ENCODE measurements at regions not wholly inside any gene's neighbourhood (a gene's known extent, or its start where the extent isn't known, plus 50 kb on each side); places are given as distances from the start of the nearest gene placed in this dataset.

DNA sequence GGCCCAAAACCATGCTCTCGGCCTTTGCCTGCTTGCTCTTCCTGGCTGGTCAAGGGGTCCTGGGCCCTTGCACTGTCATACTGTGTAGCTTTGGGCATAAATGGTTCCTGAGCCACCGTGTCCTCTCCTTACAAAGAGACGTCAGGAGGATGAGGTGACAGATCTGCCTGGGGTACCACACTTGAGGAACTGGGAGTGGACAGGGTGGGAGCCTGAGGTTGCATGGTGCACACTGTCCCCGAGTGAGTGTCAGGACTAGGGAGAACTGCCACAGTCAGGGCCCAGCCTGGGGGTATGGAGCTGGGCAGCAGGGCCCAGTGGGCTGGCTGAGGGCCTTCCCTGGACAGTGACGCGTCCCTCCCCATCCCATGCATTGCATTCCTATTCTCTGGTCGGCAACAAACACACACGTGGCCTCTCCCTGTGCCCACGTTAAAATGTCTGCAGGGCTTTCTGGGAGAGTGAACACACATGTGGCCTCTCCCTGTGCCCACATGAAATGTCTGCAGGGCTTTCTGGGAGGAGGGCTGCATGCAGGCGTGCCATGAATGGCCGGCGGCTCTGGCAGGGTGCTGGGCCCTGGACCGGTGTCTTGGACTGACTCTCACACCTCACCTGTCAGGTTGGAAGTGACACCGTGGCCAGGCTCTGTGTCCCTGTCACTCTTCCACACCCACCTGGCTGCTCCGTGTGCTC is 122.1 kb upstream of the COL5A1 start:
- Histone ChIP-seq H3K4me3 (replicated peaks; ENCODE audit: insufficient read depth, low read length) (no peak overlapping the region), H3K27ac (replicated peaks) (no peak overlapping the region), H3K27me3 (ENCODE audit: insufficient read depth, poor library complexity, severe bottlenecking) (no peaks in the 10 kb centered on the region)
- TF ChIP-seq SPI1 (IDR thresholded peaks at IDR 0.05; ENCODE audit: borderline replicate concordance, low read depth) (no peak), REST (IDR thresholded peaks at IDR 0.05; ENCODE audit: insufficient replicate concordance, low read depth) (no peak), GABPA (IDR thresholded peaks at IDR 0.05; ENCODE audit: low read depth) (no peak)
- TF ChIP-seq, protein P1, sequence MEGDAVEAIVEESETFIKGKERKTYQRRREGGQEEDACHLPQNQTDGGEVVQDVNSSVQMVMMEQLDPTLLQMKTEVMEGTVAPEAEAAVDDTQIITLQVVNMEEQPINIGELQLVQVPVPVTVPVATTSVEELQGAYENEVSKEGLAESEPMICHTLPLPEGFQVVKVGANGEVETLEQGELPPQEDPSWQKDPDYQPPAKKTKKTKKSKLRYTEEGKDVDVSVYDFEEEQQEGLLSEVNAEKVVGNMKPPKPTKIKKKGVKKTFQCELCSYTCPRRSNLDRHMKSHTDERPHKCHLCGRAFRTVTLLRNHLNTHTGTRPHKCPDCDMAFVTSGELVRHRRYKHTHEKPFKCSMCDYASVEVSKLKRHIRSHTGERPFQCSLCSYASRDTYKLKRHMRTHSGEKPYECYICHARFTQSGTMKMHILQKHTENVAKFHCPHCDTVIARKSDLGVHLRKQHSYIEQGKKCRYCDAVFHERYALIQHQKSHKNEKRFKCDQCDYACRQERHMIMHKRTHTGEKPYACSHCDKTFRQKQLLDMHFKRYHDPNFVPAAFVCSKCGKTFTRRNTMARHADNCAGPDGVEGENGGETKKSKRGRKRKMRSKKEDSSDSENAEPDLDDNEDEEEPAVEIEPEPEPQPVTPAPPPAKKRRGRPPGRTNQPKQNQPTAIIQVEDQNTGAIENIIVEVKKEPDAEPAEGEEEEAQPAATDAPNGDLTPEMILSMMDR (IDR thresholded peaks at IDR 0.05; ENCODE audit: insufficient read depth, low read length): no peak
- DNase-seq (ENCODE audit: low read depth in 1 of 2, low spot score in 1 of 2): no peak

DNA sequence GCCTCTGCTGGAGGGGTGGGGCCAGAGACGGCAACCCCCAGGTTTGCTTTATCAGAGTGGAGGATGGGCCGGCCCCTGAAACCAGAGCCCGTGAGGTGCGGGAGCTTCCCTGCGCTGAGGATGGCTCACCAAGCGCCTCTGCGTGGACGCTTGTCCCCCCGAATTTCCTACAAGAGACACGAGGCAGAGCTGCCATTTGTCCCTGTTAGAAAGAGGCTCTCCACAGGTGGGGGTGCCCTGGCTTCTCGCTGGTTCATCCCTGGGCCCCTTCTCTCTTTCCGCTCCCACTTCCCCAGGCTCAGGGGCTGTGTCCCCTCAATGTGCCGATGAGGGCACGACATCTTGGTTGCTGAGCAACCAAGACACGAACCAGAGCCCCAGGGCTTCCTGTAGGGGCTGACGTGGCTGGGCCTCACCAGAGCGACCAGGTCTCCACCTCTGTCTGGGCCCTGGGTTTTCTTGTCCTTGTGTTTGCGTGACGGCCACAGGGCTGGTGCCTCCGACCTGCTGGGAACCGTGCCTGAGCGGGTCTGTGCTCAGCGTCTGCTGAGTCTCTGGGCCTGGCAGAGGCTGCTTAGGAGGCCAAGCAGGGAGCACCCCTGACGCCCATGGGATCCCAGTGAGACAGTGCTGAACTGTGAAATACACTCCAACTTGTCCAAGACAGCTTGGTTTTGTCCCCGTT is 119.6 kb upstream of the COL5A1 start:
- no peaks in the 10 kb centered on the region for H3K27me3 ChIP-seq (ENCODE audit: insufficient read depth, poor library complexity, severe bottlenecking)
- no peak for DNase-seq (ENCODE audit: low read depth in 1 of 2, low spot score in 1 of 2)
- TF ChIP-seq POLR2AphosphoS5 (IDR thresholded peaks at IDR 0.05; ENCODE audit: low read depth): no peak
- no peak for TF ChIP-seq SPI1 (IDR thresholded peaks at IDR 0.05; ENCODE audit: borderline replicate concordance, low read depth)
- no peak overlapping the region for H3K27ac ChIP-seq (replicated peaks)
- no peak overlapping the region for H3K4me3 ChIP-seq (replicated peaks; ENCODE audit: insufficient read depth, low read length)

DNA sequence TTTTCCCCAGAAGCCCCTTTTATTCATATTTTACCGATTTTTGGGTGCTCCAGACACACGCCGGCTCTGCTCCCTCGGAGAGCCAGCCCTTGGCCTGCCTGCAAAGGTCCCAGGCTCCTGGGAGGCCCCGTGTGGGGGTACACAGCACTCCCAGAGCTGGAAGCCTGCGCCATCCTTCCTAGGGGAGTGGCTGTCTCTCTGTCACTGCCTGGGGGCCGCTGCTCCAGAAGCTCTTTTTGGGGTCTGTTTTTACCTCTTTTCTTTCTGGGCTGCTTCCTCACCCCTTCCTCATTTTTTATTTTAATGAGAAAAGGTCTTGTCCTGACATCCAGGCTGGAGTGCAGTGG is 119.1 kb upstream of the COL5A1 start:
- H3K4me3 ChIP-seq (replicated peaks; ENCODE audit: insufficient read depth, low read length): no peak overlapping the region
- no peak for TF ChIP-seq SPI1 (IDR thresholded peaks at IDR 0.05; ENCODE audit: borderline replicate concordance, low read depth)
- no peak for TF ChIP-seq POLR2AphosphoS5 (IDR thresholded peaks at IDR 0.05; ENCODE audit: low read depth)
- no peak for TF ChIP-seq REST (IDR thresholded peaks at IDR 0.05; ENCODE audit: insufficient replicate concordance, low read depth)
- TF ChIP-seq GABPA (IDR thresholded peaks at IDR 0.05; ENCODE audit: low read depth): no peak
- TF ChIP-seq, protein P1 (IDR thresholded peaks at IDR 0.05; ENCODE audit: insufficient read depth, low read length): no peak
- DNase-seq (ENCODE audit: low read depth in 1 of 2, low spot score in 1 of 2): no peak
- no peak overlapping the region for H3K27ac ChIP-seq (replicated peaks)
- no peaks in the 10 kb centered on the region for H3K27me3 ChIP-seq (ENCODE audit: insufficient read depth, poor library complexity, severe bottlenecking)

- Histone ChIP-seq H3K27ac (replicated peaks) (no peak overlapping the region), H3K4me3 (replicated peaks; ENCODE audit: insufficient read depth, low read length) (no peak overlapping the region), H3K27me3 (ENCODE audit: insufficient read depth, poor library complexity, severe bottlenecking) (no peaks in the 10 kb centered on the region)
- TF ChIP-seq, protein P1 (IDR thresholded peaks at IDR 0.05; ENCODE audit: insufficient read depth, low read length): no peak
- TF ChIP-seq POLR2AphosphoS5 (IDR thresholded peaks at IDR 0.05; ENCODE audit: low read depth) (no peak), SPI1 (IDR thresholded peaks at IDR 0.05; ENCODE audit: borderline replicate concordance, low read depth) (no peak), GABPA (IDR thresholded peaks at IDR 0.05; ENCODE audit: low read depth) (no peak), REST (IDR thresholded peaks at IDR 0.05; ENCODE audit: insufficient replicate concordance, low read depth) (no peak)
- DNase-seq (ENCODE audit: low read depth in 1 of 2, low spot score in 1 of 2): no peak
Measured at GRCh38 chr9:134522976-134523375, 118.6 kb upstream of the COL5A1 start.

Measured in HL-60 (cell line).